Immature natural killer cell (primary cell): ENCODE measurements at regions not wholly inside any gene's neighbourhood (a gene's known extent, or its start where the extent isn't known, plus 50 kb on each side); places are given as distances from the start of the nearest gene placed in this dataset.
"Not testable (repeated sequence)": the region's sequence is repeated elsewhere in the genome, so short reads cannot be mapped to it uniquely, and the experiment has no call there.

Experiments
- DNase-seq, 3 donors: peaks; one replicate each; pipeline ENCODE4 v3.0.0; 2022; ENCODE audit warnings: mixed read lengths in 1 of 3
- H3K27ac Mint-ChIP-seq, 6 donors: one replicate each; pipeline ENCODE4 v1.8.0; 2020; ENCODE audit warnings: mixed read lengths in 6 of 6, mild to moderate bottlenecking in 5 of 6, inconsistent platforms in 4 of 6, moderate library complexity in 3 of 6
- H3K27me3 Mint-ChIP-seq, 3 donors: one replicate each; pipeline ENCODE4 v1.8.0; 2020 to 2021; ENCODE audit warnings: low read depth in 3 of 3, mild to moderate bottlenecking in 3 of 3, mixed read lengths in 3 of 3, moderate library complexity in 3 of 3, inconsistent platforms in 1 of 3
- H3K36me3 Mint-ChIP-seq, 3 donors: one replicate each; pipeline ENCODE4 v1.8.0; 2020; ENCODE audit warnings: mixed read lengths in 3 of 3, inconsistent platforms in 2 of 3, mild to moderate bottlenecking in 2 of 3
- H3K4me1 Mint-ChIP-seq, 2 donors: one replicate each; pipeline ENCODE4 v1.8.0; 2020; ENCODE audit warnings: inconsistent platforms in 2 of 2, mild to moderate bottlenecking in 2 of 2, mixed read lengths in 2 of 2, moderate library complexity in 1 of 2
- H3K4me3 Mint-ChIP-seq, 5 donors: one replicate each; pipeline ENCODE4 v1.8.0; 2020; ENCODE audit warnings: mild to moderate bottlenecking in 5 of 5, mixed read lengths in 5 of 5, inconsistent platforms in 3 of 5, moderate library complexity in 3 of 5
- H3K9me3 Mint-ChIP-seq, 6 donors: one replicate each; pipeline ENCODE4 v1.8.0; 2020; ENCODE audit warnings: mild to moderate bottlenecking in 6 of 6, mixed read lengths in 6 of 6, inconsistent platforms in 4 of 6, moderate library complexity in 3 of 6

DNA sequence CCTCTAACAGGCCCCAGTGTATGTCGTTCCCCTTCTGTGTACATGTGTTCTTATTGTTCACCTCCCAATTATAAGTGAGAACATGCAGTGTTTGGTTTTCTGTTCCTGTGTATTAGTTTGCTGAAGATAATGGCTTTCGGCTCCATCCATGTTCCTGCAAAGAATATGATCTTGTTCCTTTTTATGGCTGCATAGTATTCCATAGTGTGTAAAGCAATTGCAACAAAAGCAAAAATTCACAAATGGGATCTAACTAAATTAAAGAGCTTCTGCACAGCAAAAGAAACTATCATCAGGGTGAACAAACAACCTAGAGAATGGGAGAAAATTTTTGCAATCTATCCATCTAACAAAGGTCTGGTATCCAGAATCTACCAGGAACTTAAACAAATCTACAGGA, 102.2 kb upstream of the ZNF92 start:
- H3K36me3 Mint-ChIP-seq: peaks cover 0 to 13% (median 3%) of the 10 kb centered on the region in 3 donors
- peaks cover 11 to 16% of the 10 kb centered on the region in 2 donors for H3K4me1 Mint-ChIP-seq
- H3K9me3 Mint-ChIP-seq: peaks cover 5 to 38% (median 20%) of the 10 kb centered on the region in 6 donors
- H3K4me3 Mint-ChIP-seq, DNase-seq, H3K27ac Mint-ChIP-seq: not testable (repeated sequence)
- H3K27me3 Mint-ChIP-seq: peaks cover 6 to 26% (median 19%) of the 10 kb centered on the region in 3 donors

GRCh38 chr7:65269150-65269856, 104.4 kb upstream of the ZNF92 start:
- no peak overlapping the region for H3K27ac Mint-ChIP-seq
- peaks cover 11 to 16% of the 10 kb centered on the region in 2 donors for H3K4me1 Mint-ChIP-seq
- H3K36me3 Mint-ChIP-seq: peaks cover 0 to 13% (median 0%) of the 10 kb centered on the region in 3 donors
- peaks cover 6 to 24% (median 18%) of the 10 kb centered on the region in 3 donors for H3K27me3 Mint-ChIP-seq
- peak overlapping the region; percentile 60 to 79 (median 64) for H3K4me3 Mint-ChIP-seq
- peak in 1 of 3 donors; percentile 19 for DNase-seq
- H3K9me3 Mint-ChIP-seq: peaks cover under 1 to 22% (median 6%) of the 10 kb centered on the region in 6 donors

- peak overlapping the region; percentile 60 to 79 (median 64) for H3K4me3 Mint-ChIP-seq
- peaks cover 6 to 22% (median 18%) of the 10 kb centered on the region in 3 donors for H3K27me3 Mint-ChIP-seq
- H3K36me3 Mint-ChIP-seq: peaks cover 0 to 8% (median 0%) of the 10 kb centered on the region in 3 donors
Observed at GRCh38 chr7:65268782-65269149, 104.9 kb upstream of the ZNF92 start.

DNA sequence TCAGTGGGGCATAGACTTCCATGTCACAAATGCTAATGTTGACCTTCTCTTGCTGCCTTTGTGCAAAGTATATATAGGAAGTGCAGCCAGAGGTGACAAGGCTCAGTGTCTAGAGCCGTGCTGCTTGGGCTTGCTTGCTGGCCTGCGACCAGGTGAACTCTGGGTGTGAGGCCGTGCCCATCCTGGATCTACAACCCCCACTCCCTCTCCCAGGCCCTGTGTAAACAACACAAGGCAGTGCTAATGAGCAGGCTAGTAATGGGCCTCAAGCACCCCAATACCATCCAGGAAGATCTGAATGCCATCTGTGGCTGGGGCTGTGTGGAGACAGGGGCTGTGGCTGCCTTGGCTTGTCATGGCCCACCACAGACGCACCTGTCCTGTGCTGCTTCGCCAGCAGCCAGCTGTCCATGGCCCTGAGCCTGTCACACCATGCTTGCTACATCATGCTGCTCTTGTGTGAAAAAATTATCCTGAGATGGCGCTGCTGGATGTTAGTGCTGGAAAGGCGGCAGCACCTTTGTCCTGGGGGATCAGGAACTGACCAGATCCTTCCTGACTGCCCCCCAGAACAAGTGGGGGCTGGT, 107.6 kb upstream of the ZNF92 start:
- Mint-ChIP-seq H3K9me3 (peaks cover 0 to 6% (median 0%) of the 10 kb centered on the region in 6 donors), H3K4me3 (no peak overlapping the region), H3K27ac (no peak overlapping the region), H3K27me3 (peaks cover 5 to 14% (median 12%) of the 10 kb centered on the region in 3 donors), H3K36me3 (no peaks in the 10 kb centered on the region), H3K4me1 (peaks cover 11 to 16% of the 10 kb centered on the region in 2 donors)
- DNase-seq: no peak

More at GRCh38 chr7:65268782-65269149, 104.9 kb upstream of the ZNF92 start:
- Mint-ChIP-seq H3K27ac (no peak overlapping the region), H3K9me3 (peaks cover 0 to 16% (median 4%) of the 10 kb centered on the region in 6 donors), H3K4me1 (peaks cover 11 to 16% of the 10 kb centered on the region in 2 donors)
- no peak for DNase-seq

DNA sequence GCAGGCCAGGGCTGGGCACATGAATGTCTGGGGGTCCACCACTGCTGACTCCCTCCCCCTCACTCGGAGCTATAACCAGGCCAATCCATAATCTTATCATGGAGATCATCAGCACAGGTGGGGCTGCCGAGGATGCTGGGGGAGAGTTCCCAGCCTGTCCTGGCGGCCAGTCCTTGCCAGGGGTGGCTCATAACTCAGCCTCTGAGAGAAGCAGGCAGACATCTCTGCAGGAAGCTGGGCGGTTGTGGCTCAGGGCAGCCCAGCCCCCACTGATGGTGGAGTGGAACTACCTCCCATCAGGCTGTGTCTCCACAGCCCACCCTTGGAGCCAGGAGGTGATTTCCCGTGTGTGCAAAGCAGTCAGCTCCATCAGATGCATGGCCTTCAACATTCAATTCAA, 109.4 kb upstream of the ZNF92 start:
- Mint-ChIP-seq H3K4me3 (no peak overlapping the region), H3K36me3 (no peaks in the 10 kb centered on the region), H3K9me3 (no peaks in the 10 kb centered on the region), H3K4me1 (peaks cover 5% of the 10 kb centered on the region in 2 donors), H3K27ac (no peak overlapping the region), H3K27me3 (peaks cover 3 to 6% (median 4%) of the 10 kb centered on the region in 3 donors)
- no peak for DNase-seq

- not testable (repeated sequence) for H3K9me3 Mint-ChIP-seq, H3K4me3 Mint-ChIP-seq, H3K36me3 Mint-ChIP-seq, H3K27ac Mint-ChIP-seq, DNase-seq, H3K4me1 Mint-ChIP-seq, H3K27me3 Mint-ChIP-seq
Observed at GRCh38 chr7:65260673-65261072, 113.0 kb upstream of the ZNF92 start.

DNA sequence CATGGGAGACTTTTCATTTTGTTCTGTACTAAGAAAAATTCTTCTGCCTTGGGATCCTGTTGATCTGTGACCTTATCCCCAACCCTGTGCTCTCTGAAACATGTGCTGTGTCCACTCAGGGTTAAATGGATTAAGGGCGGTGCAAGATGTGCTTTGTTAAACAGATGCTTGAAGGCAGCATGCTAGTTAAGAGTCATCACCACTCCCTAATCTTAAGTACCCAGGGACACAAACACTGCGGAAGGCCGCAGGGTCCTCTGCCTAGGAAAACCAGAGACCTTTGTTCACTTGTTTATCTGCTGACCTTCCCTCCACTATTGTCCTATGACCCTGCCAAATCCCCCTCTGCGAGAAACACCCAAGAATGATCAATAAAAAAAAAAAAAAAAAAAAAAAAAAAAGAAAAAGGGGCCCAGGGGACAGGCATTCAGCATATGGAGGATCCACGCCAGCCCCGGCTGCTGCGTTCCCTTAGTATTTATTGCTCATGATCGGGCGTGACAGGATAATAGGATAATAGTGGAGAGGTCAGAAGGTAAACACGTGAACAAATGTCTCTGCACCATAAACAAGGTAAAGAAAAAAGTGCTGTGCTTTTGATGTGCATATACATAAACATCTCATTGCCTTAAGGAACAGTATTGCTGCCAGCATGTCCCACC, 113.7 kb upstream of the ZNF92 start:
- not testable (repeated sequence) for H3K9me3 Mint-ChIP-seq, H3K27ac Mint-ChIP-seq, H3K4me3 Mint-ChIP-seq, H3K4me1 Mint-ChIP-seq, DNase-seq, H3K36me3 Mint-ChIP-seq, H3K27me3 Mint-ChIP-seq

GRCh38 chr7:65254061-65254460, 119.6 kb upstream of the ZNF92 start:
- no peaks in the 10 kb centered on the region for H3K9me3 Mint-ChIP-seq
- no peak for DNase-seq
- no peak overlapping the region for H3K4me3 Mint-ChIP-seq
- H3K36me3 Mint-ChIP-seq: no peaks in the 10 kb centered on the region
- peaks cover 0 to 13% (median 2%) of the 10 kb centered on the region in 3 donors for H3K27me3 Mint-ChIP-seq
- peaks cover 16 to 18% of the 10 kb centered on the region in 2 donors for H3K4me1 Mint-ChIP-seq
- no peak overlapping the region for H3K27ac Mint-ChIP-seq

GRCh38 chr7:65251851-65252620, 121.6 kb upstream of the ZNF92 start:
- Mint-ChIP-seq H3K4me3 (peak overlapping the region; percentile 85 to 96 (median 89)), H3K9me3 (no peaks in the 10 kb centered on the region), H3K27ac (peak overlapping the region in 3 of 6 donors; percentile 43 to 69 (median 64)), H3K36me3 (peaks cover 0 to 4% (median 0%) of the 10 kb centered on the region in 3 donors), H3K4me1 (peaks cover 16 to 18% of the 10 kb centered on the region in 2 donors), H3K27me3 (peaks cover 0 to 13% (median 2%) of the 10 kb centered on the region in 3 donors)
- peak; percentile 38 to 52 (median 42) for DNase-seq

DNA sequence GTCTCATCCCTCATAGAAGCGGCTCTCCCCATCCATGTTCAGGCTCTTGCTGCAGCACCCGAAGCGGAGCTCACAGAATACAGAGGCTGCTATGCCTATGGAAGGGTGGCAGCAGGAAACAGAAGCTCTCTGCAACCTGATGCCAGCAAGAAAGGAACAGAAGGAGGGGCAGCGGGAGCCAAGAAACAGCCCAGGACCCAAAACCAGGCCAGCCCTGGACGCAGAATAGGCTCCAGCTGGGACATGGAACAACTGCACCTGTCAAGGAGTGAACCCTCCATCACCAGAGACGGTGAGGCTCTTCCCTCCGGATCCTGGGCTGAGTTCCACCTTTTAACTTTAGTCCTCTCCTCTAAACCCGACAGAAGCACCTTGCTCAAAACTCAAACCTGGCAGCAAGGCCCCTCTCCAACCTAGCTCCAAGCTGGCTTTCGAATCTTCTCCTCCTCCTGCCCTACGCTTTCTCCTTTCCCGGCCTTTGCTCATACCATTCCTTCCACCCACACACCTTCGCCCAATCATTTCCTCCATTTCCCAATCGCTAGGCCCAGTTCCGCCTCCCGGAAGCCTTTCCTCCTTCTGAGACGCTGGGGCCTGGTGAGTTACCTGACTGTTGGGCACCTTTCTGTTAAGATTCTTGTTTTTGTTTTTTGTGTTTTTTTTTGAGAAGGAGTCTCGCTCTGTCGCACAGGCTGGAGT, 122.8 kb upstream of the ZNF92 start:
- no peaks in the 10 kb centered on the region for H3K9me3 Mint-ChIP-seq
- H3K27me3 Mint-ChIP-seq: peaks cover 0 to 11% (median 2%) of the 10 kb centered on the region in 3 donors
- no peak for DNase-seq
- peaks cover 0 to 4% (median 0%) of the 10 kb centered on the region in 3 donors for H3K36me3 Mint-ChIP-seq
- H3K4me1 Mint-ChIP-seq: peaks cover 16 to 18% of the 10 kb centered on the region in 2 donors
- H3K4me3 Mint-ChIP-seq: peak overlapping the region; percentile 44 to 96 (median 89)
- H3K27ac Mint-ChIP-seq: no peak overlapping the region

GRCh38 chr7:65250216-65250615, 123.4 kb upstream of the ZNF92 start:
- H3K9me3 Mint-ChIP-seq: no peaks in the 10 kb centered on the region
- H3K36me3 Mint-ChIP-seq: peaks cover 0 to 4% (median 0%) of the 10 kb centered on the region in 3 donors
- H3K4me1 Mint-ChIP-seq: peaks cover 16 to 18% of the 10 kb centered on the region in 2 donors
- no peak for DNase-seq
- no peak overlapping the region for H3K27ac Mint-ChIP-seq
- H3K4me3 Mint-ChIP-seq: peak overlapping the region; percentile 56 to 89 (median 83)
- peaks cover 0 to 11% (median 2%) of the 10 kb centered on the region in 3 donors for H3K27me3 Mint-ChIP-seq

- no peak overlapping the region for H3K4me3 Mint-ChIP-seq
- H3K27ac Mint-ChIP-seq: no peak overlapping the region
- H3K36me3 Mint-ChIP-seq: peaks cover 0 to 4% (median 0%) of the 10 kb centered on the region in 3 donors
- no peak for DNase-seq
- H3K9me3 Mint-ChIP-seq: no peaks in the 10 kb centered on the region
- H3K27me3 Mint-ChIP-seq: peaks cover 2 to 8% (median 2%) of the 10 kb centered on the region in 3 donors
- H3K4me1 Mint-ChIP-seq: peaks cover 14 to 16% of the 10 kb centered on the region in 2 donors
Observed at GRCh38 chr7:65247491-65247890, 126.2 kb upstream of the ZNF92 start.
